Fibroblast of lung (primary cell): ENCODE measurements at regions not wholly inside any gene's neighbourhood (a gene's known extent, or its start where the extent isn't known, plus 50 kb on each side); places are given as distances from the start of the nearest gene placed in this dataset.

ENCODE experiments used
- CTCF ChIP-seq, 2 donors: IDR thresholded peaks in 1 of 2; conservative IDR thresholded peaks in 1 of 2; 1 replicate in 1 of 2; 2 replicates in 1 of 2; pipeline ENCODE4 v1.5.1; 2011 to 2012; ENCODE audit warnings: low read length in 2 of 2, control low read depth in 1 of 2, inconsistent platforms in 1 of 2, low read depth in 1 of 2, mild to moderate bottlenecking in 1 of 2
- EZH2 ChIP-seq: IDR thresholded peaks from 2 replicates; pipeline ENCODE4 v1.5.1; 2012; ENCODE audit warnings: low read length, control low read depth, mild to moderate bottlenecking; ENCODE audit errors: missing control alignments

DNA sequence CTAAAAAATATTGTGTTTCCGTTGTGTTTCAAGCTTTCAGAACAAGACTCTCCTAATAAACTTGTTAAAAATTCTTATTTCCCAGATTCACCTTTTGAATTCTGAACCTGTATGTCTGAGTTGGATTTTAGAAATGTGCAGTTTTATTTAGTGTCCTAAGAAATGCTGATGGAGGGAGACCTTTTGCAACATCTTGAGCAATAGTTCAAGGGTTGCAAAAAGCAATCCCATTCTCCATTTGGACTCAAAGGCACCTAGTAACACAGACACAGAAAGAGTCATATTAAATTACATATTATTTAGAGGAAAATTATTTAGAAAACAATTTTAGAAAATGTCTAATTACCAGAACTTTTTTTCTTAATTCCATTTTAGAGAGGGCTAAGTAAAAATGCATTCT lies 448.5 kb downstream of the FRK start:
- TF ChIP-seq CTCF (conservative IDR thresholded peaks at IDR 0.05 in 1 of 2, IDR thresholded peaks at IDR 0.05 in 1 of 2; ENCODE audit: low read depth in 1 of 2, low read length in 2 of 2) (no peak), EZH2 (no peak)
